ENCODE measurements at regions not wholly inside any gene's neighbourhood (a gene's known extent, or its start where the extent isn't known, plus 50 kb on each side); places are given as distances from the start of the nearest gene placed in this dataset.

- 81 to 88% methylated on average over 4 of the region's 4 CpGs for WGBS, 2 donors
- intact Hi-C loops (cut with DNase I): no loop called here
Measured at GRCh38 chr4:155497306-155497705, 120.5 kb upstream of the MAP9 start.

GRCh38 chr4:155496294-155496626, 119.5 kb upstream of the MAP9 start:
- TF ChIP-seq POLR2A (IDR thresholded peaks at IDR 0.05) (no peak), CTCF (IDR thresholded peaks at IDR 0.05) (no peak)
- no peak for ATAC-seq
- H3K4me1 ChIP-seq: no peaks in the 10 kb centered on the region
- H3K27ac ChIP-seq: no peak overlapping the region
- intact Hi-C loops (cut with DNase I): no loop called here
- no peaks in the 10 kb centered on the region for H3K27me3 ChIP-seq
- H3K9me3 ChIP-seq: no peaks in the 10 kb centered on the region
- DNase-seq: no peak
- 59 to 67% methylated on average over 3 of the region's 3 CpGs for WGBS, 2 donors
- no peaks in the 10 kb centered on the region for H3K36me3 ChIP-seq (replicated peaks in 1 of 2; ENCODE audit: insufficient read depth in 1 of 2, low read depth in 2 of 2)
- no peak overlapping the region for H3K4me3 ChIP-seq

More at GRCh38 chr4:155497306-155497705, 120.5 kb upstream of the MAP9 start:
- DNase-seq (no peak), ATAC-seq (no peak)
- Histone ChIP-seq H3K27me3 (no peaks in the 10 kb centered on the region), H3K4me1 (no peaks in the 10 kb centered on the region), H3K36me3 (replicated peaks in 1 of 2; ENCODE audit: insufficient read depth in 1 of 2, low read depth in 2 of 2) (no peaks in the 10 kb centered on the region), H3K27ac (no peak overlapping the region), H3K9me3 (no peaks in the 10 kb centered on the region), H3K4me3 (no peak overlapping the region)
- TF ChIP-seq CTCF (IDR thresholded peaks at IDR 0.05) (no peak), POLR2A (IDR thresholded peaks at IDR 0.05) (no peak)

GRCh38 chr4:155495572-155496293, 119.0 kb upstream of the MAP9 start:
- ATAC-seq: no peak
- H3K4me3 ChIP-seq: no peak overlapping the region
- WGBS, 2 donors: 65 to 66% methylated on average over 11 of the region's 11 CpGs

GRCh38 chr4:155494037-155494718, 117.4 kb upstream of the MAP9 start:
- Histone ChIP-seq H3K27ac (no peak overlapping the region), H3K36me3 (replicated peaks in 1 of 2; ENCODE audit: insufficient read depth in 1 of 2, low read depth in 2 of 2) (no peaks in the 10 kb centered on the region), H3K9me3 (no peaks in the 10 kb centered on the region), H3K4me3 (no peak overlapping the region), H3K4me1 (no peaks in the 10 kb centered on the region), H3K27me3 (no peaks in the 10 kb centered on the region)
- ATAC-seq (no peak), DNase-seq (no peak)
- WGBS, 2 donors: 32 to 34% methylated on average over 6 of the region's 6 CpGs
- intact Hi-C loops (cut with DNase I): no loop called here
- TF ChIP-seq CTCF (IDR thresholded peaks at IDR 0.05) (no peak), POLR2A (IDR thresholded peaks at IDR 0.05) (no peak)

More at GRCh38 chr4:155495572-155496293, 119.0 kb upstream of the MAP9 start:
- no peaks in the 10 kb centered on the region for H3K4me1 ChIP-seq
- no peaks in the 10 kb centered on the region for H3K36me3 ChIP-seq (replicated peaks in 1 of 2; ENCODE audit: insufficient read depth in 1 of 2, low read depth in 2 of 2)
- TF ChIP-seq POLR2A (IDR thresholded peaks at IDR 0.05): no peak
- no peak for TF ChIP-seq CTCF (IDR thresholded peaks at IDR 0.05)
- H3K27me3 ChIP-seq: no peaks in the 10 kb centered on the region
- intact Hi-C loops (cut with DNase I): no loop called here
- no peak overlapping the region for H3K27ac ChIP-seq
- H3K9me3 ChIP-seq: no peaks in the 10 kb centered on the region
- no peak for DNase-seq
